Mammary epithelial cell (primary cell): ENCODE measurements at regions not wholly inside any gene's neighbourhood (a gene's known extent, or its start where the extent isn't known, plus 50 kb on each side); places are given as distances from the start of the nearest gene placed in this dataset.

Experiments used
- EZH2 ChIP-seq: IDR thresholded peaks from 2 replicates; pipeline ENCODE4 v1.6.1; 2012; ENCODE audit warnings: low read length, inconsistent platforms, borderline replicate concordance
- TF ChIP-seq, protein P1 (sequence below), 2 donors: IDR thresholded peaks in 1 of 2; conservative IDR thresholded peaks in 1 of 2; 2 replicates each; pipeline ENCODE4 v1.5.1; 2011 to 2012; ENCODE audit warnings: inconsistent platforms in 2 of 2, low read length in 2 of 2, mild to moderate bottlenecking in 2 of 2, control low read depth in 1 of 2, low read depth in 1 of 2; ENCODE audit not compliant: insufficient read depth in 1 of 2; ENCODE audit errors: extremely low read depth in 1 of 2

DNA sequence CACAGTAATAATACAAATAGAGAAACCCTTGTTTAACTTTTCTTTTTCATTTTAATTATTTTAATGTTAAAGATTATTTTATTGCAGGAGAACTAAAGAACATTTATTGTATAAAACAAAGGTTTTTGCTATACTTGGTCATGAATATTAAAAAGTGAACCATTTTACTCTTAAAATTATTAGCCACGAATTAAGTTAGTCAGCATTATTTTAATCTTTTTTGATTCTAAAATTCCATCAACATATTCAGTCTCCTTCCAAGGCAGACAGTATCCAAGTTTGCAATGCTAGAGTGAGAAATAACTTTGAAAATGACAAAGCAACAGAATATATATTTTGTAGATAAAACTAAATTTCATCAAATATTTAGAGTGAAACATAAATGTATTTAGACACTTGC lies 110.7 kb upstream of the CDH18 start:
- TF ChIP-seq, protein P1, sequence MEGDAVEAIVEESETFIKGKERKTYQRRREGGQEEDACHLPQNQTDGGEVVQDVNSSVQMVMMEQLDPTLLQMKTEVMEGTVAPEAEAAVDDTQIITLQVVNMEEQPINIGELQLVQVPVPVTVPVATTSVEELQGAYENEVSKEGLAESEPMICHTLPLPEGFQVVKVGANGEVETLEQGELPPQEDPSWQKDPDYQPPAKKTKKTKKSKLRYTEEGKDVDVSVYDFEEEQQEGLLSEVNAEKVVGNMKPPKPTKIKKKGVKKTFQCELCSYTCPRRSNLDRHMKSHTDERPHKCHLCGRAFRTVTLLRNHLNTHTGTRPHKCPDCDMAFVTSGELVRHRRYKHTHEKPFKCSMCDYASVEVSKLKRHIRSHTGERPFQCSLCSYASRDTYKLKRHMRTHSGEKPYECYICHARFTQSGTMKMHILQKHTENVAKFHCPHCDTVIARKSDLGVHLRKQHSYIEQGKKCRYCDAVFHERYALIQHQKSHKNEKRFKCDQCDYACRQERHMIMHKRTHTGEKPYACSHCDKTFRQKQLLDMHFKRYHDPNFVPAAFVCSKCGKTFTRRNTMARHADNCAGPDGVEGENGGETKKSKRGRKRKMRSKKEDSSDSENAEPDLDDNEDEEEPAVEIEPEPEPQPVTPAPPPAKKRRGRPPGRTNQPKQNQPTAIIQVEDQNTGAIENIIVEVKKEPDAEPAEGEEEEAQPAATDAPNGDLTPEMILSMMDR (conservative IDR thresholded peaks at IDR 0.05 in 1 of 2, IDR thresholded peaks at IDR 0.05 in 1 of 2; ENCODE audit: extremely low read depth in 1 of 2, insufficient read depth in 1 of 2, low read depth in 1 of 2, low read length in 2 of 2), result no peak
- TF ChIP-seq EZH2, result no peak
